ENCODE measurements at regions not wholly inside any gene's neighbourhood (a gene's known extent, or its start where the extent isn't known, plus 50 kb on each side); places are given as distances from the start of the nearest gene placed in this dataset.
A peak's percentile ranks its signal among the peaks of the same experiment; 100 is the strongest.

- no peak for TF ChIP-seq CTCF (IDR thresholded peaks at IDR 0.05)
Measured at GRCh38 chr16:51854401-51854951, 692.5 kb downstream of the TOX3 start.

GRCh38 chr16:51853586-51853985, 693.4 kb downstream of the TOX3 start:
- Mint-ChIP-seq H3K4me1 (peaks cover 31% of the 10 kb centered on the region), H3K27ac (no peak overlapping the region), H3K9me3 (peaks cover 29% of the 10 kb centered on the region), H3K4me3 (no peak overlapping the region), H3K36me3 (ENCODE audit: low read depth) (peaks cover 13% of the 10 kb centered on the region), H3K27me3 (ENCODE audit: low read depth, poor library complexity) (no peaks in the 10 kb centered on the region)
- no peak for DNase-seq
- TF ChIP-seq CTCF (IDR thresholded peaks at IDR 0.05): no peak

More at GRCh38 chr16:51854401-51854951, 692.5 kb downstream of the TOX3 start:
- peaks cover 13% of the 10 kb centered on the region for H3K36me3 Mint-ChIP-seq (ENCODE audit: low read depth)
- no peak overlapping the region for H3K4me3 Mint-ChIP-seq
- H3K27me3 Mint-ChIP-seq (ENCODE audit: low read depth, poor library complexity): peaks cover 3% of the 10 kb centered on the region
- peaks cover 29% of the 10 kb centered on the region for H3K9me3 Mint-ChIP-seq
- peaks cover 27% of the 10 kb centered on the region for H3K4me1 Mint-ChIP-seq
- no peak for DNase-seq
- peak overlapping the region; percentile 72 for H3K27ac Mint-ChIP-seq

GRCh38 chr16:51852892-51853291, 694.1 kb downstream of the TOX3 start:
- H3K27ac Mint-ChIP-seq: no peak overlapping the region
- H3K4me3 Mint-ChIP-seq: no peak overlapping the region
- H3K9me3 Mint-ChIP-seq: peaks cover 29% of the 10 kb centered on the region
- peaks cover 38% of the 10 kb centered on the region for H3K4me1 Mint-ChIP-seq
- H3K36me3 Mint-ChIP-seq (ENCODE audit: low read depth): peaks cover 13% of the 10 kb centered on the region
- no peak for TF ChIP-seq CTCF (IDR thresholded peaks at IDR 0.05)
- DNase-seq: no peak
- no peaks in the 10 kb centered on the region for H3K27me3 Mint-ChIP-seq (ENCODE audit: low read depth, poor library complexity)

GRCh38 chr16:51851111-51851510, 695.8 kb downstream of the TOX3 start:
- peaks cover 23% of the 10 kb centered on the region for H3K9me3 Mint-ChIP-seq
- no peaks in the 10 kb centered on the region for H3K27me3 Mint-ChIP-seq (ENCODE audit: low read depth, poor library complexity)
- peak overlapping the region; percentile 49 for H3K4me3 Mint-ChIP-seq
- H3K4me1 Mint-ChIP-seq: peaks cover 55% of the 10 kb centered on the region
- H3K27ac Mint-ChIP-seq: peak overlapping the region; percentile 75
- H3K36me3 Mint-ChIP-seq (ENCODE audit: low read depth): peaks cover 13% of the 10 kb centered on the region
- no peak for TF ChIP-seq CTCF (IDR thresholded peaks at IDR 0.05)
- DNase-seq: no peak

- TF ChIP-seq CTCF (IDR thresholded peaks at IDR 0.05): no peak
- no peaks in the 10 kb centered on the region for H3K27me3 Mint-ChIP-seq (ENCODE audit: low read depth, poor library complexity)
- H3K4me3 Mint-ChIP-seq: no peak overlapping the region
- peaks cover 69% of the 10 kb centered on the region for H3K4me1 Mint-ChIP-seq
- H3K27ac Mint-ChIP-seq: peak overlapping the region; percentile 96
- peaks cover 19% of the 10 kb centered on the region for H3K9me3 Mint-ChIP-seq
- no peak for DNase-seq
- peaks cover 8% of the 10 kb centered on the region for H3K36me3 Mint-ChIP-seq (ENCODE audit: low read depth)
Measured at GRCh38 chr16:51849715-51850114, 697.2 kb downstream of the TOX3 start.

GRCh38 chr16:51845586-51846305, 694.7 kb upstream of the SALL1 start:
- peak; percentile 49 for DNase-seq
- H3K27me3 Mint-ChIP-seq (ENCODE audit: low read depth, poor library complexity): no peaks in the 10 kb centered on the region
- no peaks in the 10 kb centered on the region for H3K36me3 Mint-ChIP-seq (ENCODE audit: low read depth)
- no peaks in the 10 kb centered on the region for H3K9me3 Mint-ChIP-seq
- no peak for TF ChIP-seq CTCF (IDR thresholded peaks at IDR 0.05)
- H3K27ac Mint-ChIP-seq: peak overlapping the region; percentile 90
- peaks cover 91% of the 10 kb centered on the region for H3K4me1 Mint-ChIP-seq
- H3K4me3 Mint-ChIP-seq: peak overlapping the region; percentile 46
